GM18951 (cell line): ENCODE measurements at regions not wholly inside any gene's neighbourhood (a gene's known extent, or its start where the extent isn't known, plus 50 kb on each side); places are given as distances from the start of the nearest gene placed in this dataset.
"Not testable (repeated sequence)": the region's sequence is repeated elsewhere in the genome, so short reads cannot be mapped to it uniquely, and the experiment has no call there.

Source experiments
- POLR2A ChIP-seq: IDR thresholded peaks from 4 replicates; pipeline ENCODE4 v1.6.1; 2011; ENCODE audit warnings: mild to moderate bottlenecking; ENCODE audit not compliant: insufficient read length, insufficient read depth; ENCODE audit errors: extremely low read depth
- in situ Hi-C: fragments of 300-500 bp; cut with MboI; formaldehyde crosslinking; loops from one replicate; pipeline ENCODE4 v1.12.0; 2022; ENCODE audit warnings: low sequenced_read_pairs, mixed read lengths, inconsistent platforms; ENCODE audit not compliant: unreplicated experiment

DNA sequence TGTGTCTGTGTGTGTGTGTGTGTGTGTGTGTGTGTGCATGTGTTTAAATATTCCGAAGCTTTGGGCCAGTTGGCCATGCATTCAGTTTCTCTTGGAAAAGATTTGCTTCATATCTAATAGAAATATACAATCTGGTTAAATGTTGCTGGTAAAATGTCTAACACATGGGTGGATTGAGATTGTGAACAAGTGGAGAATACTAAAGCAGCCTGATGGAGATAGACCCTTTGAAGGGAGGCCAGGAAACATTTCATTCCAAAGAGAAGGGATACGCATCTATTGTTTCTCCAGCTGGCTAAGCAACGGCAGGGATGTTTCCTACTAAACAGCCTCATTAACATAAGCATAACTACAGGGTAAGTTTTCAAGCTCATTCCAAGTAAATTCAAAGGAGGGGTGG, 257.5 kb upstream of the PTBP2 start:
- TF ChIP-seq POLR2A, result no peak
- in situ Hi-C loops, result no loop called here

DNA sequence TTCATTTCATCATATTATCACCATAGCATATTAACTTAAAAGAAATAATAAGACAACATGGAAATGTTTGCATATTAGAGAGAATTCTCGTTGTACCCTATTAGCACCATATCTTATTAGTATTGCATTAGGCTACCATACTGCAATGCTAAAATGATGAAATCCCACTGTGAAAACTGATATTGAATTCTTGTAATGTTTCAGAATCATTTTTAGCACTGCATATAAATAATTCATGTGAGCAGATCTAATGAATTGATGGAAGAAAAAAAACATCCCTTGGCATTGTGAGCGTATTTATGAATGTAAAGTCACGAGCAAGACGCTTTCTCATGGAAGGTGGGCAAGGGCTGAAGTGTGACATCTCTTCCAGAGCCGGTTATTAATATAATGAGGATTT, 257.1 kb upstream of the PTBP2 start:
- in situ Hi-C loops, result no loop called here
- no peak for TF ChIP-seq POLR2A

DNA sequence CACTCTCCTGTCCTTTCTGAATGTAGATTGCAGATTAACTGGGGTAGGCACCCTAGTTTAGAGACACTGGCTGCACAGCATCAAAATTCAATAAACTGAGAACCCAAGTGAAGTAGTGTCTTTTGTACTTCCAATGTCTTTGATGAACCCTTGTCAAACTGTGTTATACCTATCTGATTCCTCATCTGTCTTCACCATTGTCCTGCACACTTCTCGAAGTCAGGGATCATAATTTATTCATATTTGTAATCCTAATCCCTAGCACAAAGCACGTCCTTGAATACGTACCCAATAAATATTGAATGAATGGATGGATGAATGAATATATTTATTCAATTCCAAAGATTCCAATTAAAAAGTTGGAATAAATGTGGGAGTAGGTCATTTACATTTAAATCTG, 256.6 kb upstream of the PTBP2 start:
- in situ Hi-C loops, result no loop called here
- no peak for TF ChIP-seq POLR2A

DNA sequence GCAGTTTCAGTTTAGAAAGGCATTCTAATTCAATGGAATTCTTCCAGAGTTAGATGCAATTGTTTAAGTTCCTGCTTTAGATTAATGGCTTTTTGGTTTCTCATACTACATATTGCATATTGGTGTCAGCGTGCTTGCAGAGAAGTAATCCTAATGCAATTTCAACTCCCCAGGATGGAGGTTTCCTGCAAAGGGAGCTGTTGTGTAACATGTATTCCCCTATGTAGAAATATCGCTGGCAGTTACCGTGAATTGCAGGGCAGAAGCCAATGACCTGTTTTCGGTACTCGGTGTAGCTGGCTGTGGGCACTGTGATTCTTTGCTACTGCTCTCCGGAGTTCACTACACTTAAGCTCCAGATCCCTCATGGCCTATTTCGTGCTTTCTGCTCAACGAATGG, 256.1 kb upstream of the PTBP2 start:
- in situ Hi-C loops, result no loop called here
- TF ChIP-seq POLR2A, result no peak

DNA sequence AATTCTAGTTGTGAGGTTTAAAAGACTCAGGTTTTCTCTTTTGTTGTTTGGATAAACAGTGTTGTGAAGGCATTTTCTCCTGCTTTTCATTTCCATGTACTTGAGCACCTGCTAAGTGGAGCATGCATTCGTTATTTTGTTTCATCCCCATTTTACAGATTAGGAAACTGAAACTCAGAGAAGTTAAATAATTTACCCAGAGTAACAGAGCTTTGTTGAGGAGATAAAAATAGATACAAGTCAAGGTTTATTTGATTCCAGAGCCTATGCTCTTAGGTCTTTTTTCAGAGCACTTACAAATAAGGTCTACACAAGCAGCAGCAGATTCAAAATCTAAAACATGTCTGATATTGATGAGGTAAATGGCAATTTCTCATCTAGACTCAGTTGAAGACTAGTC, 254.7 kb upstream of the PTBP2 start:
- in situ Hi-C loops, result no loop called here
- TF ChIP-seq POLR2A, result no peak

DNA sequence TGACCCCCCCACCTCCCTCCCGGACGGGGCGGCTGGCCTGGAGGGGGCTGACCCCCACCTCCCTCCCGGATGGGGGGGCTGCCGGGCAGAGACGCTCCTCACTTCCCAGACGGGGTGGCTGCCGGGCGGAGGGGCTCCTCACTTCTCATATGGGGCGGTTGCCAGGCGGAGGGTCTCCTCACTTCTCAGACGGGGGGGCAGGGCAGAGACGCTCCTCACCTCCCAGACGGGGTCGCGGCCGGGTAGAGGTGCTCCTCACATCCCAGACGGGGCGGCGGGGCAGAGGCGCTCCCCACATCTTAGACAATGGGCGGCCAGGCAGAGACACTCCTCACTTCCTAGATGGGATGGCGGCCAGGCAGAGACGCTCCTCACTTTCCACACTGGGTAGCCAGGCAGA, 251.9 kb upstream of the PTBP2 start:
- in situ Hi-C loops, result not testable (repeated sequence)

DNA sequence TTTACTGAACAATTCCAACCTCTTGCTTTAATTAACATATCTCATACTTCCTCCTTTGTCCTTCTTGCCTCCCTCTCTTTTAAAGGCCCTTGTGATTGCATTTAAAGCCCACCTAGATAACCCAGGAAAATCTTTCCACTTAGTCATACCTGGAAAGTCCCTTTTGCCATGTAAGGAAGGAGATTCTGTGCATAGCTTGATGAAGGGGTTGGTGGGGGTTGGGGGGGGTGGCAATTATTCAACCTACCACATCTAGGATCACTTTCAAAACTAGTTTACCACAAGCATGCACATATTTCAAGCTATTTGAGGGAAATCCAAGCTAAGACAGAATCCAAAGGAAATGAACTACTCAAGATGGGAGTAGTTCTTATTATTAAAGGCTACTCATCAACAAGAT, 249.1 kb upstream of the PTBP2 start:
- in situ Hi-C loops, result no loop called here
- TF ChIP-seq POLR2A, result no peak

DNA sequence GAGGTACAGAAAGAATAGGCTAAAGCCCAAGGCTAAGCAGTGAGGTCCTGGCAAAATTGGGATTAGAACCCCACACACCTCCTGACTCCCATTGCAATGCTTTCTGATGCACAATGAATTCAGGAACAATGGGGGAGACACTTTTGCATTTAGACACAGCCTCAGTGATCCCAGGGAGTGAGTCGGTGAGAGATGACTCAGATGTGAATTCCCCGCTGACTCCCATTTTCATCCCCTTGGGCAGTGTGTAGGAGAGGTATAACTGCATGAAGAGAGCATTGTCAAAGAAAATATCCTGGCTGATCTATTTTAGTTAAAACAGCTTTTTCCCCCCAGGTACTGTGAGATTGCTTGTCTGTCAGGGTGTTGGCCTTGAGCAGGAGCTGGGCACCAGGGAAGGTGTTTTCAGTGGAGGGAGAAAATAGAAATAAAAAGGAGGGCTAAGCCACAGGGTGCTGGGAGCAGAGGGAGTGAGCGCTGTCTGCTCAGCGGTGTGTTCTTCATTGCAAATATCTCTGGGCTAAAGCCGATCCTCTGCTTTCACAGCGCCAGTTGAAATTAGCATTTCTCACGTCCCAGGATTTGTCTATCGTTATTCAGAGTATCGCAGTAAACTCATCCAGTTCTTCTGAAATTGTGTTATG, 247.7 kb upstream of the PTBP2 start:
- in situ Hi-C loops, result no loop called here
- TF ChIP-seq POLR2A, result no peak

DNA sequence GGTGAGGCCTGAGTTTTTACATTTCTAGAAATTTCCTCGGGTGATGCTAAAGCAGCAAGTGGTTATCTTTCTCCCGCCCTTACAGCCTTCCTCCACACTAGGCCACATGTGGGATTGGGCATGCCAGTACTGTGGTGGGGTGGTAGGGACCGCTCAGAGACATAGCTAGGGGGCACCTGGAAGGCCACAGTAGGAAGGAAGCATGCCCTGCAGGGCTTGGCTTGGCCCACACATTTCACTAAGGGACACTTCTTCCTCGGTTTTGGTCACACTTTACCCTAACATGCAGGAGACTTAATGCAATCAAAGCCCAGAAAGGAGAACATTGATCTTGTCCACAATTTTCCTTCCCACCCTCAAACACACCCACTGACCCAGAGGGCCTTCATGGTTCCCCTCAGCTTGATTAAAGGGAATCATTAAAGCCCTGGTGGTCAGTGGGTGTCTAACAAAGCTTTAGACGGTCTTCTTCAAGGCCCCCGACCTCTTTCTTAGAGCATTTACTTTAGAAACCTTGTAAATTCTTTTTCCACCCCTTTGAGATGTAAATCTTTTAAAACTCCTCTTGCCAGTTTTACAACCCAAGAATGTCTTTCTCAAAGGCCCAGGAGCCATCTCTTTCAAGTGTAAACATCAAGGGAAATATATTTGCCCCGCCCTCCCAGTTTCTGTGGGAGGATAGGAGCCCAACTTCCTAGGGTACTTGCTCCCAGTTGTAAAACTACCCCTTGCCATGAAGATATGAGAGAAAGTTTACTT, 246.4 kb upstream of the PTBP2 start:
- in situ Hi-C loops, result no loop called here
- no peak for TF ChIP-seq POLR2A

DNA sequence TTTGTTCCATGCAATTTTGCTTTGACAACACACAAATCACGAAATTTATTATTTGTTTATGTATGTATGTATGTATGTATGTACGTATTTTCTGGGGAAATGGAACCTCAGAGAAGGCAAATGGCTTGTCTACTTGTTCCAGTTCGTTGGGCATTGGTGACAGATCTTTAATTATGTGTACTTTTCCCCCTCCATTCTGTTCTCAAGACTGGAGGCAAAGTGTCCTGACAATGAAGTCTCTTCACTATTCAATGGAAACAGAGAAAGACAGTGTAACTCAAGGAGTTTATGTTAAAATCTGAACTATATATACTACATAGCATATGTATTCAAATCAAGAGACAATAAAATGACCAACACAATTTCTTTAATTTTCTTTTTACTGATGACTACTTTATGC, 245.7 kb upstream of the PTBP2 start:
- TF ChIP-seq POLR2A, result no peak
- in situ Hi-C loops, result no loop called here

DNA sequence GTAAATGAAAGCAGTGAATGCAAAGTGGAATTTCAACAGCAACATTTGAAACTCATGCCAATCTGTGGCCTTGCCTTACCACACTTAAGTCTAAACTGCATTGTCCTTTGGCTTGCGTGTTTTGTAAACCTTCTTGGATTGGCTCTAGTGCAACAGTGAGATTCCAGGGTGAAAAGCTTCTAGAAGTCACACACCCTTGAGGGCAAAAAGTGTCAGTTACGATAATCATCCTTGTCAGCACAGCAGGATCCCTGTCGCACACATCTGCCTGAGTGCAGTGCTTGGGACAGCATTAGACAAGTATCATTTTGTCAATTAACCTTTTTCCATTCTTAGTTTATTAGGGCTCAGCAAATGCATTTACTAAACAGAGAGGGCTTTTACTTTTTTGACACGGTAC, 243.4 kb upstream of the PTBP2 start:
- in situ Hi-C loops, result no loop called here
- TF ChIP-seq POLR2A, result no peak

DNA sequence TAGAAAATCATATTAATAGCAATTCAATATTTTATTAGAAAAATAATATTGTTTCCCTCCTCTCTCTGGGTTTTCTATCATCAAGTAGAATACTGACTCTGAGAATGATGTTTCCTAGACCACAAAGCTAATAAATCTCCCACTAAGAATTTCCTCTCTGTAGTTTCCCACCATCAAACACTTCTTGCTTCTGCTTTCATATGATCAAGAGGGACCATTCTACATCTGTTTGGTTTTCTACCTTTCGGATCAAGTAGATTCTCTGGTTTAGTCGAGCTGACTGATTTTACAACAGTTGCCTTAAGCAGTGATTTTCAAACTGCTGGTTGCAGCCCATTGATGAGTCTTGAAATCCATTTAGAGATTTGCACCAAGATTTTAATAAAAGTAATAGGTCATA, 240.2 kb upstream of the PTBP2 start:
- in situ Hi-C loops, result no loop called here
- TF ChIP-seq POLR2A, result no peak

DNA sequence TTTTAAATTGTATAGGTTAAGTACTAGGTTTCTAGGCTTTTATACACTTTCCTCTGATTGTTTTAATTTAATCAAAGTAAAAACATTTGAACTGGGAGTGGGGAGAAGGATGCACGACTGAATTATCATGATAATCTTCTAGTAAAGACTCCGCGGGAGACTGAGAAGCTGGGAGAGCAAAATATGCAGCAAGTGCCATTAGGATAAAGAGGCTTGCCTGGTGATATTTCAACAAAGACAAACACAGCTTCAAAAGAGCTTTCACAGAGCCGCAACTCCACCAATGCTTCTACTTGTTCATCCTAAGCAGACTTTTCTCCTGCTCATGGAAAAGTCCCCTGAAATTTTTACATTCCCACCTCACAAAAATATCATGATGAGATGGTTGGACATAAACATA, 239.0 kb upstream of the PTBP2 start:
- in situ Hi-C loops, result no loop called here
- no peak for TF ChIP-seq POLR2A

DNA sequence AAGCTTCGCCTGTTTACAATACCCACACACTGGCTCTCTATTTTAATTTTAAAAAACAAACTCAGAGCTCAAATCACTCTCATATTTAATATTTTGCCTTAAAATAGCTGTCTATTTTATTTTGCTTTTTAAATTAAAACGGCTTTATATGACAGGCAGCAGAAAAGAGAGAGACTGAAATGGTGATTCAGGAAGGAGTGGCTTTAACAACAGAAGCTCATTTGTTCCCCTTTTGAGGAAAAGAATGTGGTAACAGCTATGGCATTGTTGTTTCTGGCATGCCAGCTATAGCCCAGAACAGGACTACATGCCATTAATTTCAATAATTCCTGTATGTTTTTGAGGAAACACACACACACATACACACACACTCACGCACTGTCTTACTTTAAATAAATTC, 234.2 kb upstream of the PTBP2 start:
- TF ChIP-seq POLR2A, result no peak
- in situ Hi-C loops, result no loop called here
